SK-N-MC (cell line): ENCODE measurements at regions not wholly inside any gene's neighbourhood (a gene's known extent, or its start where the extent isn't known, plus 50 kb on each side); places are given as distances from the start of the nearest gene placed in this dataset.

Source experiments
- EZH2 ChIP-seq: fragments of 200-600 bp; sonication (generic); IDR thresholded peaks from one replicate; pipeline ENCODE4 v1.6.1; 2017; ENCODE audit warnings: antibody characterized with exemption
- FOXP2 ChIP-seq: optimal IDR thresholded peaks from 2 replicates; pipeline ENCODE3; 2011; ENCODE audit warnings: mild to moderate bottlenecking, moderate library complexity; ENCODE audit not compliant: insufficient read depth; ENCODE audit errors: extremely low read length, control extremely low read depth
- POLR2AphosphoS5 ChIP-seq: IDR thresholded peaks from 2 replicates; pipeline ENCODE4 v1.6.1; 2012; ENCODE audit warnings: mild to moderate bottlenecking, low read depth, low read length, borderline replicate concordance

DNA sequence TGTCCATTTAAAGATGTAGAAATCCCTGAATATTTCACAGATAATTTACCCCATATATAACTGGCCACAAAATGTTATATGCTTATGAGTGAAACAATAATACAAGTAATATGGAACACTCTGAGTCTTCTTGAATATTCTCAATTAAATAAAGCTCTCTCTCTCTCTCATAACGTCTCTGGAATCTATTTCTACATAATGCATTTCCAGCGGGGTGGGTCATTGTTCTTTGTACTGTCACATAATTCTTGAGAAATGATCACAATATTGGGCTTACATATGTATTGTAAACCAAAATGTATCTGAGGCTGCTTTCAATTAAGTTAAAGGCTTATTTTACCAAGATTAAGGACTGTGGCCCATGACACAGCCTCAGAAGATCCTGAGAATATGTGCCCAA lies 596.3 kb downstream of the FAT4 start:
- TF ChIP-seq EZH2 (no peak), POLR2AphosphoS5 (no peak), FOXP2 (no peak)
